ENCODE measurements at regions not wholly inside any gene's neighbourhood (a gene's known extent, or its start where the extent isn't known, plus 50 kb on each side); places are given as distances from the start of the nearest gene placed in this dataset.

GRCh38 chr10:3429676-3430075 is 257.1 kb upstream of the PITRM1 start:
- TF ChIP-seq CTCF (IDR thresholded peaks at IDR 0.05) = no peak
- TF ChIP-seq POLR2A (IDR thresholded peaks at IDR 0.05) = no peak
- no peak for TF ChIP-seq POLR2AphosphoS5 (IDR thresholded peaks at IDR 0.05)

All from transverse colon (tissue), 4 donors.